ENCODE measurements at regions not wholly inside any gene's neighbourhood (a gene's known extent, or its start where the extent isn't known, plus 50 kb on each side); places are given as distances from the start of the nearest gene placed in this dataset.

GRCh38 chr7:16144361-16144760 lies 277.0 kb downstream of the CRPPA start:
- no peak for DNase-seq (ENCODE audit: low read depth in 2 of 2)

- DNase-seq (ENCODE audit: low read depth in 2 of 2) = no peak
These were observed 283.4 kb downstream of the CRPPA start for GRCh38 chr7:16137944-16138343.

- DNase-seq (ENCODE audit: low read depth in 2 of 2) = no peak
These were observed 284.4 kb downstream of the CRPPA start for GRCh38 chr7:16136896-16137295.

- DNase-seq (ENCODE audit: low read depth in 2 of 2) = peak; percentile 70 to 76
These were observed 285.7 kb downstream of the CRPPA start for GRCh38 chr7:16135658-16136057.

GRCh38 chr7:16130111-16131110 lies 290.9 kb downstream of the CRPPA start:
- peak; percentile 72 to 76 for DNase-seq (ENCODE audit: low read depth in 2 of 2)

- DNase-seq (ENCODE audit: low read depth in 2 of 2) = peak; percentile 82 to 83
These were observed 291.8 kb downstream of the CRPPA start for GRCh38 chr7:16129431-16130110.

GRCh38 chr7:16123117-16123770 lies 298.1 kb downstream of the CRPPA start:
- DNase-seq (ENCODE audit: low read depth in 2 of 2) = no peak

- no peak for DNase-seq (ENCODE audit: low read depth in 2 of 2)
These were observed 299.4 kb downstream of the CRPPA start for GRCh38 chr7:16121876-16122390.

- no peak for DNase-seq (ENCODE audit: low read depth in 2 of 2)
These were observed 306.0 kb downstream of the CRPPA start for GRCh38 chr7:16115374-16115773.

- DNase-seq (ENCODE audit: low read depth in 2 of 2) = no peak
These were observed 306.7 kb downstream of the CRPPA start for GRCh38 chr7:16114633-16115032.

GRCh38 chr7:16114071-16114470 lies 307.3 kb downstream of the CRPPA start:
- no peak for DNase-seq (ENCODE audit: low read depth in 2 of 2)

- no peak for DNase-seq (ENCODE audit: low read depth in 2 of 2)
These were observed 308.3 kb downstream of the CRPPA start for GRCh38 chr7:16113058-16113457.

GRCh38 chr7:16106869-16107268 lies 314.5 kb downstream of the CRPPA start:
- no peak for DNase-seq (ENCODE audit: low read depth in 2 of 2)

- DNase-seq (ENCODE audit: low read depth in 2 of 2) = no peak
These were observed 315.0 kb downstream of the CRPPA start for GRCh38 chr7:16106300-16106699.

GRCh38 chr7:16099302-16099849 lies 322.0 kb downstream of the CRPPA start:
- DNase-seq (ENCODE audit: low read depth in 2 of 2) = no peak

- DNase-seq (ENCODE audit: low read depth in 2 of 2) = no peak
These were observed 322.7 kb downstream of the CRPPA start for GRCh38 chr7:16098585-16099179.

GRCh38 chr7:16098058-16098457 lies 323.3 kb downstream of the CRPPA start:
- no peak for DNase-seq (ENCODE audit: low read depth in 2 of 2)

- DNase-seq (ENCODE audit: low read depth in 2 of 2) = no peak
These were observed 326.0 kb downstream of the CRPPA start for GRCh38 chr7:16095171-16095950.

- no peak for DNase-seq (ENCODE audit: low read depth in 2 of 2)
These were observed 326.7 kb downstream of the CRPPA start for GRCh38 chr7:16094651-16095050.

GRCh38 chr7:16092711-16093110 lies 328.6 kb downstream of the CRPPA start:
- no peak for DNase-seq (ENCODE audit: low read depth in 2 of 2)

Data from fibroblast of skin of left quadriceps (primary cell).